Esophagus mucosa (tissue), 1 donor: ENCODE measurements at regions not wholly inside any gene's neighbourhood (a gene's known extent, or its start where the extent isn't known, plus 50 kb on each side); places are given as distances from the start of the nearest gene placed in this dataset.
"Not testable (repeated sequence)": the region's sequence is repeated elsewhere in the genome, so short reads cannot be mapped to it uniquely, and the experiment has no call there.

Source experiments
- ATAC-seq: fragments of 200-7000 bp; cut with Tn5 transposase; one replicate; pipeline ENCODE4 v1.9.1; 2020
- donor health status: DM: yes; HTN: yes; CAD: no.

GRCh38 chr11:71181566-71181965 lies 70.8 kb downstream of the SHANK2 start:
- ATAC-seq, result no peak

- ATAC-seq, result no peak
These were observed 71.5 kb downstream of the SHANK2 start for GRCh38 chr11:71180694-71181470.

GRCh38 chr11:71179877-71180605 lies 72.3 kb downstream of the SHANK2 start:
- no peak for ATAC-seq

GRCh38 chr11:71178076-71178475 lies 74.3 kb downstream of the SHANK2 start:
- ATAC-seq, result peak; percentile 79

GRCh38 chr11:71176812-71177211 lies 75.6 kb downstream of the SHANK2 start:
- no peak for ATAC-seq

- no peak for ATAC-seq
These were observed 78.7 kb downstream of the SHANK2 start for GRCh38 chr11:71173709-71174108.

- ATAC-seq, result peak; percentile 50
These were observed 79.7 kb downstream of the SHANK2 start for GRCh38 chr11:71172680-71173079.

GRCh38 chr11:71171576-71171975 lies 80.8 kb downstream of the SHANK2 start:
- no peak for ATAC-seq

- no peak for ATAC-seq
These were observed 81.6 kb downstream of the SHANK2 start for GRCh38 chr11:71170624-71171423.

GRCh38 chr11:71169313-71169712 lies 83.1 kb downstream of the SHANK2 start:
- no peak for ATAC-seq

- not testable (repeated sequence) for ATAC-seq
These were observed 84.6 kb downstream of the SHANK2 start for GRCh38 chr11:71167814-71168213.

- no peak for ATAC-seq
These were observed 86.6 kb downstream of the SHANK2 start for GRCh38 chr11:71165771-71166170.

GRCh38 chr11:71164621-71165020 lies 87.8 kb downstream of the SHANK2 start:
- ATAC-seq, result no peak

- no peak for ATAC-seq
These were observed 88.2 kb downstream of the SHANK2 start for GRCh38 chr11:71164186-71164585.

- ATAC-seq, result no peak
These were observed 89.0 kb downstream of the SHANK2 start for GRCh38 chr11:71163371-71163770.

GRCh38 chr11:71158936-71159335 lies 93.4 kb downstream of the SHANK2 start:
- no peak for ATAC-seq

- ATAC-seq, result not testable (repeated sequence)
These were observed 94.7 kb downstream of the SHANK2 start for GRCh38 chr11:71157676-71158075.

GRCh38 chr11:71156301-71156700 lies 96.1 kb downstream of the SHANK2 start:
- no peak for ATAC-seq

- no peak for ATAC-seq
These were observed 96.5 kb downstream of the SHANK2 start for GRCh38 chr11:71155846-71156245.

GRCh38 chr11:71154261-71154805 lies 98.0 kb downstream of the SHANK2 start:
- ATAC-seq, result no peak

GRCh38 chr11:71153005-71153390 lies 99.4 kb downstream of the SHANK2 start:
- no peak for ATAC-seq

GRCh38 chr11:71152312-71153004 lies 99.9 kb downstream of the SHANK2 start:
- ATAC-seq, result not testable (repeated sequence)
